GM19463 (cell line): ENCODE measurements at regions not wholly inside any gene's neighbourhood (a gene's known extent, or its start where the extent isn't known, plus 50 kb on each side); places are given as distances from the start of the nearest gene placed in this dataset.
"Not testable (repeated sequence)": the region's sequence is repeated elsewhere in the genome, so short reads cannot be mapped to it uniquely, and the experiment has no call there.

ENCODE experiments used
- ATAC-seq: cut with Tn5 transposase; IDR thresholded peaks from one replicate; pipeline ENCODE4 v1.9.1; 2021; ENCODE audit warnings: mild to moderate bottlenecking, moderate library complexity; ENCODE audit not compliant: unreplicated experiment

GRCh38 chr5:105195765-105196164 is 1633.2 kb upstream of the NUDT12 start:
- no peak for ATAC-seq

GRCh38 chr5:105172918-105173317 is 1610.3 kb upstream of the NUDT12 start:
- ATAC-seq = no peak

GRCh38 chr5:105168806-105169205 is 1606.2 kb upstream of the NUDT12 start:
- no peak for ATAC-seq

GRCh38 chr5:105167092-105167491 is 1604.5 kb upstream of the NUDT12 start:
- no peak for ATAC-seq

GRCh38 chr5:105163547-105163946 is 1601.0 kb upstream of the NUDT12 start:
- no peak for ATAC-seq

- ATAC-seq = not testable (repeated sequence)
Measured at GRCh38 chr5:105162557-105162956, 1600.0 kb upstream of the NUDT12 start.

- no peak for ATAC-seq
Measured at GRCh38 chr5:105158526-105158925, 1595.9 kb upstream of the NUDT12 start.

- no peak for ATAC-seq
Measured at GRCh38 chr5:105150323-105150722, 1587.7 kb upstream of the NUDT12 start.

GRCh38 chr5:105146867-105147266 is 1584.3 kb upstream of the NUDT12 start:
- no peak for ATAC-seq

- no peak for ATAC-seq
Measured at GRCh38 chr5:105145152-105145551, 1582.6 kb upstream of the NUDT12 start.

- no peak for ATAC-seq
Measured at GRCh38 chr5:105134328-105134727, 1571.7 kb upstream of the NUDT12 start.

- ATAC-seq = no peak
Measured at GRCh38 chr5:105133087-105133486, 1570.5 kb upstream of the NUDT12 start.

- ATAC-seq = no peak
Measured at GRCh38 chr5:105132581-105132980, 1570.0 kb upstream of the NUDT12 start.

GRCh38 chr5:105131045-105131444 is 1568.5 kb upstream of the NUDT12 start:
- ATAC-seq = no peak

GRCh38 chr5:105101577-105101976 is 1539.0 kb upstream of the NUDT12 start:
- ATAC-seq = no peak

GRCh38 chr5:105088961-105089360 is 1526.4 kb upstream of the NUDT12 start:
- ATAC-seq = no peak

GRCh38 chr5:105088102-105088501 is 1525.5 kb upstream of the NUDT12 start:
- ATAC-seq = no peak

GRCh38 chr5:105057893-105058292 is 1495.3 kb upstream of the NUDT12 start:
- ATAC-seq = no peak

GRCh38 chr5:105057001-105057436 is 1494.4 kb upstream of the NUDT12 start:
- no peak for ATAC-seq

- ATAC-seq = no peak
Measured at GRCh38 chr5:105054406-105054805, 1491.8 kb upstream of the NUDT12 start.

- no peak for ATAC-seq
Measured at GRCh38 chr5:105042623-105043022, 1480.0 kb upstream of the NUDT12 start.

GRCh38 chr5:105036814-105037213 is 1474.2 kb upstream of the NUDT12 start:
- ATAC-seq = not testable (repeated sequence)

- no peak for ATAC-seq
Measured at GRCh38 chr5:105034401-105034763, 1471.8 kb upstream of the NUDT12 start.
